GM12873 (cell line): ENCODE measurements at regions not wholly inside any gene's neighbourhood (a gene's known extent, or its start where the extent isn't known, plus 50 kb on each side); places are given as distances from the start of the nearest gene placed in this dataset.

Experiments
- TF ChIP-seq, protein P1 (sequence below): IDR thresholded peaks from 2 replicates; pipeline ENCODE4 v1.5.1; 2012; ENCODE audit warnings: low read depth, mild to moderate bottlenecking, moderate library complexity, low read length, control low read depth; ENCODE audit not compliant: insufficient read depth; ENCODE audit errors: missing control alignments

DNA sequence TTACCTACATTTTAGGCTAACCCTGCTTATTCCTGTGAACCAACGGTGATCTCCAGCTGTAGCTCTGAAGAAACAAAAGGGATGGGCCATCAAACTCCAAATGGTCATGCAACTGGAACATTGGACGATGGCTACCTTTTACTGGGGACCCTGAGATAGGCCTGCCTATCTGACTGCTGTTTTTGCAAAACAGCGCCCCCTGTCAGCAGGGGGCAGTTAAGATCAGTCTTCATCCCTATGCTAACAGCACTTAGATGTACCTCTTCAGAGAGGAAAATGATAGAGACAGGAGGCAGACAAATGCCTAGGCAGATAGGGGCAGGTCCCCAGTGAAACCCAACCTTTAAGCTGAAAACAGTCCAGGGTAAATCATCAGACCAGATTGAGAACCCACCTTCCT lies 1085.4 kb upstream of the SORCS1 start:
- TF ChIP-seq, protein P1, sequence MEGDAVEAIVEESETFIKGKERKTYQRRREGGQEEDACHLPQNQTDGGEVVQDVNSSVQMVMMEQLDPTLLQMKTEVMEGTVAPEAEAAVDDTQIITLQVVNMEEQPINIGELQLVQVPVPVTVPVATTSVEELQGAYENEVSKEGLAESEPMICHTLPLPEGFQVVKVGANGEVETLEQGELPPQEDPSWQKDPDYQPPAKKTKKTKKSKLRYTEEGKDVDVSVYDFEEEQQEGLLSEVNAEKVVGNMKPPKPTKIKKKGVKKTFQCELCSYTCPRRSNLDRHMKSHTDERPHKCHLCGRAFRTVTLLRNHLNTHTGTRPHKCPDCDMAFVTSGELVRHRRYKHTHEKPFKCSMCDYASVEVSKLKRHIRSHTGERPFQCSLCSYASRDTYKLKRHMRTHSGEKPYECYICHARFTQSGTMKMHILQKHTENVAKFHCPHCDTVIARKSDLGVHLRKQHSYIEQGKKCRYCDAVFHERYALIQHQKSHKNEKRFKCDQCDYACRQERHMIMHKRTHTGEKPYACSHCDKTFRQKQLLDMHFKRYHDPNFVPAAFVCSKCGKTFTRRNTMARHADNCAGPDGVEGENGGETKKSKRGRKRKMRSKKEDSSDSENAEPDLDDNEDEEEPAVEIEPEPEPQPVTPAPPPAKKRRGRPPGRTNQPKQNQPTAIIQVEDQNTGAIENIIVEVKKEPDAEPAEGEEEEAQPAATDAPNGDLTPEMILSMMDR, result peak; percentile 51

DNA sequence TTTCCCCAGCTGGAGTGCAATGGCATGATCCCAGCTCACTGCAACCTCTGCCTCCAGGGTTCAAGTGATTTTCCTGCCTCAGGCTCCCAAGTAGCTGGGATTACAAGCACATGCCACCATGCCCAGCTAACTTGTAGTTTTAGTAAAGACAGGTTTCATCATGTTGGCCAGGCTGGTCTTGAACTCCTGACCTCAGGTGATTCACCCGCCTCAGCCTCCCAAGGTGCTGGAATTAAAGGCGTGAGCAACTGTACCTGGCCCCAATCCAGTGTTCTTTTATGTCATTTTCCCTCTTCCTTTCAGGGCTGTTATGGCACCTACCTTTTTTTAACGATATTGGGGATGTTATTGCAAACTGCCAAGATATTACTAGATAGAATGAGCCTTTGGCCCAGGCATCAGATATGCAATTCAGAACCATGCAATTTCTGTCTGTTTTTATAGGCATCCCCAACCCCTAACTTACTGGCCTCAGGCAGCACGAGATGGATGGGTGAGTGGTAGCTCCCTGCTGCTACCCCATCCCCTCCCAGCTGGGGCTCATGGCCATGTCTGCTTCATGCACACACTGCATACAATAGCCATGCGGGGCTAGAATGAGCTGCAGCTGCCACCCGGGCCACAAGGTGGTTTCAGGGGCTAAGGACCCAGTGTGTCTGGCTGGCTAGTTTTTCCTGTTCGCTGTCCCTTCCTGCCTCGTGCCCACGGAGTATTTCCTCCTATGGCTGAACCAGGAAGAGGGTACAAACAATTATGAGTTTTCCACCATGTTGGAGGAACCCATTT lies 1080.1 kb upstream of the SORCS1 start:
- TF ChIP-seq, protein P1, result no peak

DNA sequence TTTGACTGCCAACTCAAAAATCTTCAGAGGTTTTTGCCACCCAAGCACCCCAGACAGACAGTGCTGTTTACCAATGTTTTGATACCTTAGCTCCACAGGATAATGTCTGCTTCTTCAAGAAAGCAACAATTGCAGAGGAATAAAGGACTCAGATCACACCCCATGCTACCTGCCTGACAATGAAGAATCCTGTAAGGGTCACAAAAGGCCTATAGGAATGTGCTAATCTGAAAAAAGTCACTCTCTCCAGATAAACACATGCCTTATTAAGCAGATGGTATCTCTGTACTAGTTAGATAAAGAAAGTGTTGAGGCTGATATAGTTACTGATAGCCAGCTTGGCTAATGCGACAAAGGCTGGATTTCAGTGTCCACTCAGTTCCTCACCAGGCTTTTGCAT lies 1076.7 kb upstream of the SORCS1 start:
- TF ChIP-seq, protein P1, result no peak

DNA sequence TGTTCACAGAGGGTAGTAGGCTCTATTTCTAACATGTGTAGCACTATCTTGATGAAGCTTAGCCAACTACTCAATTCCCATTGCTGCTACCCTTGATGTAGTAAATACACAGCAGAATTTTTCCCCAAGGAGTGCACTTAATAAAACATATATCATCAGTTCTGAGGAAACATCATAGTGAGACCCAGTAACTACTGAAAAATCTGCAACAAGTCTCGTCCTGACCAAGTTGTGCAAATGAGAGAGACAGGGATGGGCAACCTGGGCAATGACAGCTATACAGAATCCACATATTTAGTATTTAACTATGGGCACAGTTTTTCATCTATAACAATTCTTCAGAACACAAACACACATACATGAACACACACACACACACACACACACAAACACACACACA lies 1073.8 kb upstream of the SORCS1 start:
- TF ChIP-seq, protein P1, result no peak

DNA sequence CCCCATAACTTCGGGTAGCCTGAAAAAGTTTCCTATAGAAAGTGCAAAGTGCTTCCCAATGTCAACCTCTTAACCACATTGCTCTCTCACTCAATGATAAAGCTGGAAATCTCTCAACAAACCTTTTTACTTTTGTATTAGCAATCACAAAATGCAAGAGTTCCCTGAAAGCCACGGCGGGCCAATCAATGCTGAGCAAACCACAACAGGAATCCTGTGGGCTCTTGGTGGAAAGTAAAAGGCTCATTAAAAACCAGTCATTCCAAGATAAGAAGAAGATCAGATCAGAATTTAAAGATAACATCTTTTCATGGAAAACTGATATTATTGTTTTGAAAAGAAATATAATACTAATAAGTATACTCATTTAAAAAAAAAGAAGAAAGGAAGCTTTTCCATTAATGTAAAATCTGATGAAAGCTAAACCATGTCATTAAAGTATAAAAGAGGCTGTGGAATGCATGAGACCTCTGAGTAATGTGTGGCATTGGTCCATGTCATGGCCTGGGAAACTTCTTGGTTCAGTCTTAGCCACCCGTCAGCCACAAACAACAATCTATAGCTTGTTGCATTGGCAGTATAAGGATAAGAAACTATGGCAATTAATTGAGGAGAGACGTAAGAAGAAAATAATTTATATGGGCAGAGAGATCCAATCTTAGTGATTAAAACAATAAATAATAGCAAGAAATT lies 1066.1 kb upstream of the SORCS1 start:
- TF ChIP-seq, protein P1, result no peak

DNA sequence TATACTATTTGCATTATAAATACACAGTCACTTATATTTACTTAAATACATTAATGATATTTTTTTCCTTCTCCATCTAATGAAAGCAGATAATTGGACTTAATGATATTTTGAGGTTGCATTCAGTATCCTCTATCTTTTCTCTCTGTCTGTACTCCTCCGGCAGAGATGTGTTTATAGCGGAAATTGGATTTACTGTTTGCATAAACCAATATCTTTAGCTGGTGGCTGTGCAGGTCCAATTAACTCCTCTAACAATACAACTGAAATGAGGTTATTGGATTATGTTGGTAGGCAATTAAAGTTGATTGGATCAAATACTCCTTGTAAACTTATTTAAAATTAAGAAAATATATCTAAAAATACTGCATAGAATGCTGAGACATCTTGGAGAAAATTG lies 1044.2 kb upstream of the SORCS1 start:
- TF ChIP-seq, protein P1, result no peak

DNA sequence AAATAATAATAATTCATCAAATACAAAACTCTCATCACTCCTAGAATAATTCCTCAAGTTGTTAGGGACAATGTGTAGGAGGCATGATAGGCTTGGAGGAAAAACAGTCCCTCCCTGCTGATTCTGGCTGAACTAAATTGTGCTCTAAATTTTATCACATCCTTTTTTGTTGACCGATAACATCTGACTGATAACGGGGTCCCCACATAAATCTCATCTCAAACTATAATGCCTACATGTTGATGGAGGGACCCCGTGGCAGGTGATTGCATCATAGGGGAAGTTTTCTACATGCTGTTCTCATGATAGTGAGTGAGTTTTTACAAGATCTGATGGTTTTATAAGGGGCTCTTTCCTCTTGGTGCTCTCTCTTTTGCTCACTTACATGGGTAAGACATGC lies 1043.5 kb upstream of the SORCS1 start:
- TF ChIP-seq, protein P1, result no peak
